Hepatocyte (in vitro differentiated cells): ENCODE measurements at regions not wholly inside any gene's neighbourhood (a gene's known extent, or its start where the extent isn't known, plus 50 kb on each side); places are given as distances from the start of the nearest gene placed in this dataset.

Experiments used
- DNase-seq: peaks from one replicate; pipeline ENCODE4 v3.0.0-alpha.2; 2016; ENCODE audit warnings: low spot score
- H2AFZ ChIP-seq: fragments of 200-600 bp; sonication (generic); 2 replicates; pipeline ENCODE4 v1.6.0; 2016; ENCODE audit warnings: antibody characterized with exemption, mild to moderate bottlenecking
- H3K27ac ChIP-seq: fragments of 200-600 bp; sonication (generic); 2 replicates; pipeline ENCODE4 v1.5.1; 2016; ENCODE audit warnings: mild to moderate bottlenecking
- H3K27me3 ChIP-seq: fragments of 200-600 bp; sonication (generic); 2 replicates; pipeline ENCODE4 v1.6.1; 2016
- H3K36me3 ChIP-seq: fragments of 200-600 bp; sonication (generic); replicated peaks from 2 replicates; pipeline ENCODE4 v1.5.1; 2016; ENCODE audit warnings: low read depth; ENCODE audit not compliant: insufficient read depth
- H3K4me1 ChIP-seq: fragments of 200-600 bp; sonication (generic); 2 replicates; pipeline ENCODE4 v1.5.1; 2016; ENCODE audit warnings: mild to moderate bottlenecking, moderate library complexity; ENCODE audit not compliant: insufficient read depth
- H3K4me2 ChIP-seq: fragments of 200-600 bp; sonication (generic); 2 replicates; pipeline ENCODE4 v1.6.0; 2016
- H3K4me3 ChIP-seq: fragments of 200-600 bp; sonication (generic); 2 replicates; pipeline ENCODE4 v1.5.1; 2016; ENCODE audit warnings: mild to moderate bottlenecking
- H3K79me2 ChIP-seq: fragments of 200-600 bp; sonication (generic); 2 replicates; pipeline ENCODE4 v1.6.0; 2017; ENCODE audit warnings: mild to moderate bottlenecking
- H3K9me2 ChIP-seq: fragments of 200-600 bp; sonication (generic); replicated peaks from 2 replicates; pipeline ENCODE4 v1.6.0; 2017; ENCODE audit warnings: mild to moderate bottlenecking; ENCODE audit not compliant: insufficient read depth
- H3K9me3 ChIP-seq: fragments of 200-600 bp; sonication (generic); 2 replicates; pipeline ENCODE4 v1.5.1; 2016; ENCODE audit warnings: low read depth, mild to moderate bottlenecking
- H4K20me1 ChIP-seq: fragments of 200-600 bp; sonication (generic); 2 replicates; pipeline ENCODE4 v1.6.0; 2016; ENCODE audit warnings: mild to moderate bottlenecking; ENCODE audit not compliant: insufficient read depth, poor library complexity, severe bottlenecking
- EZH2 ChIP-seq: fragments of 200-600 bp; sonication (generic); IDR thresholded peaks from 2 replicates; pipeline ENCODE4 v1.6.1; 2016; ENCODE audit warnings: antibody characterized with exemption, mild to moderate bottlenecking, borderline replicate concordance
- EZH2phosphoT487 ChIP-seq: fragments of 200-600 bp; sonication (generic); IDR thresholded peaks from one replicate; pipeline ENCODE4 v1.6.1; 2018; ENCODE audit warnings: antibody characterized with exemption, mild to moderate bottlenecking, low read depth, moderate library complexity; ENCODE audit not compliant: unreplicated experiment, severe bottlenecking
- WGBS: methylation state at CpG from one replicate; pipeline ENCODE4 v1.1.6; 2016; ENCODE audit warnings: low lambda C conversion rate; ENCODE audit errors: missing lambda C conversion rate; 5-methylcytosine and 5-hydroxymethylcytosine counted together
- TF ChIP-seq, protein P1 (sequence below): fragments of 200-600 bp; sonication (generic); IDR thresholded peaks from 2 replicates; pipeline ENCODE4 v1.5.1; 2016; ENCODE audit warnings: antibody characterized with exemption, mild to moderate bottlenecking; ENCODE audit not compliant: poor library complexity

DNA sequence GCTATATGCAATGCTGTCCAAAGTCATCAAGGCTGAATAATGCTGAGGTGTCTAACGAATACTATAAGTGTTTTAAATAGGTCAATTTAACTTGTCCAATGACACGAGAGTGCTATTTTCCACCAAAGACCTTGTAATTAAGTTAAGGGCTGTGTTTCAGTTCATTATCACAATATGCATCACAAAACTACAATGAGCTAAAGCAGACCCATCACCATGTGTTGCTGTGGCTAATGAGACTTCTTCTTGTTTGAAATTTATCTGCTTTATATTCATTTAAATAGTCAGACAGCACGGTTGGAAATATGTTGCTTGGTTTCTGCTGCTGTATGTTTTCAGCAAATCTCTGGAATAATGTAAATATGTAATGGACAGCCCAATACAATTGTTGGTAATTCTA, 292.5 kb upstream of the VSTM2A start:
- 74% methylated on average over 3 of the region's 3 CpGs for WGBS

DNA sequence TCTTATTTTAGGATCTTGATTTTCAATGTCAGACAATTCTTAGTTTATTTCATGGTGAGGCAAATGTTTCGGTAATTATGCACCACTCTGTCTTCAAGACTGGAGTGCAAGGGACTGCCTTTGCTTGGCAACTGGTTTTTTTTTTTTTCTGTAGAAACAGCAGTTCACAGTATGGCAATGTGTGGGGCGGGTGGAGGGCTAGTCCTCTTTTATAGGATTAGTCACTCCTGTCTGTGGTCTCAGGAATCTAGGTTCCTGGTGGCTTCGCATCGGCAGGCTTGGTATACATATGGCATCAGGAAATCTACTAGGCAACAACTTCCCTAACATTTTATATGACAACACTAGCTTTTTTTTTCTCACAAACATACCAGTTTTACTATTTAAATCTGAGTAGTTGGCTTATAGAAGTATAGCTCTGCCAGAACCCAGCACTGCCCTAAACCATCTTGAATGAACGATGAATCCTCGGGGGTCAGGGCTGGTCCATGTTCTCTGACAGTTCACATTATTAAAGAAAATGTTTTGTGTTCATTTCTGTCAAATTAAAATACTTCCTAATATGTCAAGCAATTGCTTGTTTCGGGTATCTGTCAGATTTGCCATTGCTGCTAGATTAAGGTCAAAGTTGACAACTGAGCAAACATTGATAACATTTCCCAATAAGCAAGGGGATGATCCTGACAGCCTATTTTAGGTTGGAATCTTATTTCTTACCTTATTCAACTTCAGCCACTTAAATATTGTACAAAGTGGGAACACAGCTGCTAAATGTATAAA, 289.7 kb upstream of the VSTM2A start:
- Histone ChIP-seq H3K36me3 (no peaks in the 10 kb centered on the region), H3K27ac (no peak overlapping the region), H4K20me1 (no peaks in the 10 kb centered on the region), H3K4me2 (no peak overlapping the region), H3K4me3 (no peak overlapping the region), H3K27me3 (no peaks in the 10 kb centered on the region), H2AFZ (no peak overlapping the region), H3K79me2 (no peaks in the 10 kb centered on the region), H3K9me3 (no peaks in the 10 kb centered on the region), H3K9me2 (no peaks in the 10 kb centered on the region), H3K4me1 (no peaks in the 10 kb centered on the region)
- WGBS, result 79% methylated on average over 7 of the region's 7 CpGs
- DNase-seq, result no peak
- no peak for TF ChIP-seq EZH2
- no peak for TF ChIP-seq EZH2phosphoT487
- TF ChIP-seq, protein P1, sequence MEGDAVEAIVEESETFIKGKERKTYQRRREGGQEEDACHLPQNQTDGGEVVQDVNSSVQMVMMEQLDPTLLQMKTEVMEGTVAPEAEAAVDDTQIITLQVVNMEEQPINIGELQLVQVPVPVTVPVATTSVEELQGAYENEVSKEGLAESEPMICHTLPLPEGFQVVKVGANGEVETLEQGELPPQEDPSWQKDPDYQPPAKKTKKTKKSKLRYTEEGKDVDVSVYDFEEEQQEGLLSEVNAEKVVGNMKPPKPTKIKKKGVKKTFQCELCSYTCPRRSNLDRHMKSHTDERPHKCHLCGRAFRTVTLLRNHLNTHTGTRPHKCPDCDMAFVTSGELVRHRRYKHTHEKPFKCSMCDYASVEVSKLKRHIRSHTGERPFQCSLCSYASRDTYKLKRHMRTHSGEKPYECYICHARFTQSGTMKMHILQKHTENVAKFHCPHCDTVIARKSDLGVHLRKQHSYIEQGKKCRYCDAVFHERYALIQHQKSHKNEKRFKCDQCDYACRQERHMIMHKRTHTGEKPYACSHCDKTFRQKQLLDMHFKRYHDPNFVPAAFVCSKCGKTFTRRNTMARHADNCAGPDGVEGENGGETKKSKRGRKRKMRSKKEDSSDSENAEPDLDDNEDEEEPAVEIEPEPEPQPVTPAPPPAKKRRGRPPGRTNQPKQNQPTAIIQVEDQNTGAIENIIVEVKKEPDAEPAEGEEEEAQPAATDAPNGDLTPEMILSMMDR, result no peak

More for the DNA sequence above, 292.5 kb upstream of the VSTM2A start:
- Histone ChIP-seq H3K27ac (no peak overlapping the region), H3K4me2 (no peak overlapping the region), H3K79me2 (no peaks in the 10 kb centered on the region), H3K9me3 (no peaks in the 10 kb centered on the region), H3K36me3 (no peaks in the 10 kb centered on the region), H3K27me3 (no peaks in the 10 kb centered on the region), H2AFZ (no peak overlapping the region), H3K9me2 (no peaks in the 10 kb centered on the region), H3K4me1 (no peaks in the 10 kb centered on the region), H4K20me1 (no peaks in the 10 kb centered on the region), H3K4me3 (no peak overlapping the region)
- TF ChIP-seq EZH2, result no peak
- no peak for TF ChIP-seq EZH2phosphoT487
- TF ChIP-seq, protein P1, result no peak
- no peak for DNase-seq

DNA sequence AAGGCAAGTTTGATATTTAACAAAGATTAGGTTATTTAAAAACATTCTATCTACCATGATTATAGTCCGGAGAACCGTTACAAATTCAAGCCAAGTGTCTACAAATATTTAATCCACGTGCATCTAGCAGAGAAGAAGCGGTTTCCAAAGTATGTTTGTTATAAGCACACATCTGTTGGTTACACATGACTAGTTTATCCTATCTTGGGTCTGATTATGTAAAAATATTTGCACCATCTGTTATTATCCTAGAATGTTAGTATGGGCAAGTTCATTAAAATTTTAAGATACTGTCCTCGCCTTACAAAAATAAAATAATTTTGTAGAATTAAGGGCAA, 289.2 kb upstream of the VSTM2A start:
- DNase-seq, result no peak
- H3K9me3 ChIP-seq, result no peaks in the 10 kb centered on the region
- H3K27me3 ChIP-seq, result no peaks in the 10 kb centered on the region
- no peaks in the 10 kb centered on the region for H3K36me3 ChIP-seq
- 85% methylated on average over 5 of the region's 5 CpGs for WGBS
- H4K20me1 ChIP-seq, result no peaks in the 10 kb centered on the region
- no peaks in the 10 kb centered on the region for H3K4me1 ChIP-seq
- no peak overlapping the region for H3K4me2 ChIP-seq
- H3K9me2 ChIP-seq, result no peaks in the 10 kb centered on the region
- no peak for TF ChIP-seq EZH2
- TF ChIP-seq EZH2phosphoT487, result no peak
- TF ChIP-seq, protein P1, result no peak
- H3K4me3 ChIP-seq, result no peak overlapping the region
- H2AFZ ChIP-seq, result no peak overlapping the region
- H3K27ac ChIP-seq, result no peak overlapping the region
- no peaks in the 10 kb centered on the region for H3K79me2 ChIP-seq

GRCh38 chr7:54255242-54255641, 286.9 kb upstream of the VSTM2A start:
- WGBS, result 81% methylated on average over 1 of the region's 1 CpG
- no peaks in the 10 kb centered on the region for H3K4me1 ChIP-seq
- H4K20me1 ChIP-seq, result no peaks in the 10 kb centered on the region
- H3K9me3 ChIP-seq, result no peaks in the 10 kb centered on the region
- no peaks in the 10 kb centered on the region for H3K9me2 ChIP-seq
- no peaks in the 10 kb centered on the region for H3K27me3 ChIP-seq
- no peak overlapping the region for H3K27ac ChIP-seq
- H3K36me3 ChIP-seq, result no peaks in the 10 kb centered on the region
- TF ChIP-seq, protein P1, result no peak
- TF ChIP-seq EZH2phosphoT487, result no peak
- no peak for TF ChIP-seq EZH2
- no peak overlapping the region for H3K4me2 ChIP-seq
- H3K4me3 ChIP-seq, result no peak overlapping the region
- DNase-seq, result no peak
- no peaks in the 10 kb centered on the region for H3K79me2 ChIP-seq
- no peak overlapping the region for H2AFZ ChIP-seq
